HG03108 (cell line): ENCODE measurements at regions not wholly inside any gene's neighbourhood (a gene's known extent, or its start where the extent isn't known, plus 50 kb on each side); places are given as distances from the start of the nearest gene placed in this dataset.
A peak's percentile ranks its signal among the peaks of the same experiment; 100 is the strongest.

Experiments
- ATAC-seq: cut with Tn5 transposase; IDR thresholded peaks from one replicate; pipeline ENCODE4 v1.9.1; 2021; ENCODE audit warnings: moderate library complexity; ENCODE audit not compliant: unreplicated experiment

GRCh38 chr10:75294866-75295701 is 59.3 kb upstream of the COMTD1 start:
- ATAC-seq: peak; percentile 79

- ATAC-seq: no peak
These were observed 58.7 kb upstream of the COMTD1 start for GRCh38 chr10:75294518-75294865.

- no peak for ATAC-seq
These were observed 58.3 kb upstream of the COMTD1 start for GRCh38 chr10:75294031-75294437.

- ATAC-seq: no peak
These were observed 57.7 kb upstream of the COMTD1 start for GRCh38 chr10:75293446-75293820.

GRCh38 chr10:75292794-75293445 is 57.2 kb upstream of the COMTD1 start:
- ATAC-seq: no peak

- ATAC-seq: no peak
These were observed 56.0 kb upstream of the COMTD1 start for GRCh38 chr10:75291805-75292204.

GRCh38 chr10:75288140-75288711 is 52.5 kb upstream of the COMTD1 start:
- no peak for ATAC-seq

GRCh38 chr10:75287697-75288096 is 51.9 kb upstream of the COMTD1 start:
- no peak for ATAC-seq

- no peak for ATAC-seq
These were observed 51.1 kb upstream of the COMTD1 start for GRCh38 chr10:75286901-75287300.
